Activated CD4-positive, alpha-beta T cell treated with anti-CD3 and anti-CD28 coated beads for 36 hours (primary cell): ENCODE measurements at regions not wholly inside any gene's neighbourhood (a gene's known extent, or its start where the extent isn't known, plus 50 kb on each side); places are given as distances from the start of the nearest gene placed in this dataset.
A peak's percentile ranks its signal among the peaks of the same experiment; 100 is the strongest.

Source experiments
- ATAC-seq: fragments of 200-7000 bp; cut with Tn5 transposase; one replicate; pipeline ENCODE4 v1.10.0; 2021; ENCODE audit warnings: mild to moderate bottlenecking, moderate library complexity
- CTCF ChIA-PET: fragments of 350-600 bp; sonication (Branson Sonifier 250); formaldehyde crosslinking; loops from one replicate; lab custom pipeline; 2021; ENCODE audit warnings: antibody characterized with exemption; lab: Charles Lee
- POLR2A ChIA-PET: fragments of 350-600 bp; sonication (Branson Sonifier 250); formaldehyde crosslinking; loops from one replicate; lab custom pipeline; 2021; ENCODE audit warnings: antibody characterized with exemption, inconsistent platforms; lab: Charles Lee
- DNase-seq: peaks from one replicate; pipeline ENCODE4 v3.0.0-alpha.2; 2020
- H3K27ac Mint-ChIP-seq: one replicate; pipeline ENCODE4 v1.8.0; 2021; ENCODE audit warnings: mixed read lengths
- H3K27me3 Mint-ChIP-seq: one replicate; pipeline ENCODE4 v1.8.0; 2021; ENCODE audit warnings: mixed read lengths
- H3K36me3 Mint-ChIP-seq: one replicate; pipeline ENCODE4 v1.8.0; 2021; ENCODE audit warnings: low read depth, mixed read lengths
- H3K4me1 Mint-ChIP-seq: one replicate; pipeline ENCODE4 v1.8.0; 2021; ENCODE audit warnings: mixed read lengths
- H3K4me3 Mint-ChIP-seq: one replicate; pipeline ENCODE4 v1.8.0; 2021; ENCODE audit warnings: mild to moderate bottlenecking, moderate library complexity, mixed read lengths
- H3K9me3 Mint-ChIP-seq: one replicate; pipeline ENCODE4 v1.8.0; 2021; ENCODE audit warnings: low read depth, mixed read lengths
- intact Hi-C, 2 experiments: fragments of 100-400 bp; cut with DNase I in 1 of 2; cut with micrococcal nuclease in 1 of 2; formaldehyde crosslinking; loops; one replicate each; pipeline versions ENCODE4 v1.14.2 to v1.15.1; 2022 to 2024; cut with DNase I, micrococcal nuclease

- intact Hi-C loops = no loop called here
- DNase-seq (no peak), ATAC-seq (no peak)
- H3K27me3 Mint-ChIP-seq = peaks cover 17% of the 10 kb centered on the region
- POLR2A ChIA-PET = interaction anchor here (0.9 kb wide), 1 partner anchor 31 kb away, joined by 3 read pairs; no protein-coding TSS in a partner anchor
- H3K9me3 Mint-ChIP-seq = peaks cover 3% of the 10 kb centered on the region
- no peaks in the 10 kb centered on the region for H3K4me1 Mint-ChIP-seq
- CTCF ChIA-PET = no interaction called here
- no peak overlapping the region for H3K27ac Mint-ChIP-seq
- no peak overlapping the region for H3K4me3 Mint-ChIP-seq
- no peaks in the 10 kb centered on the region for H3K36me3 Mint-ChIP-seq
These were observed 283.5 kb upstream of the PPP2R2D start for GRCh38 chr10:131617113-131617858.

DNA sequence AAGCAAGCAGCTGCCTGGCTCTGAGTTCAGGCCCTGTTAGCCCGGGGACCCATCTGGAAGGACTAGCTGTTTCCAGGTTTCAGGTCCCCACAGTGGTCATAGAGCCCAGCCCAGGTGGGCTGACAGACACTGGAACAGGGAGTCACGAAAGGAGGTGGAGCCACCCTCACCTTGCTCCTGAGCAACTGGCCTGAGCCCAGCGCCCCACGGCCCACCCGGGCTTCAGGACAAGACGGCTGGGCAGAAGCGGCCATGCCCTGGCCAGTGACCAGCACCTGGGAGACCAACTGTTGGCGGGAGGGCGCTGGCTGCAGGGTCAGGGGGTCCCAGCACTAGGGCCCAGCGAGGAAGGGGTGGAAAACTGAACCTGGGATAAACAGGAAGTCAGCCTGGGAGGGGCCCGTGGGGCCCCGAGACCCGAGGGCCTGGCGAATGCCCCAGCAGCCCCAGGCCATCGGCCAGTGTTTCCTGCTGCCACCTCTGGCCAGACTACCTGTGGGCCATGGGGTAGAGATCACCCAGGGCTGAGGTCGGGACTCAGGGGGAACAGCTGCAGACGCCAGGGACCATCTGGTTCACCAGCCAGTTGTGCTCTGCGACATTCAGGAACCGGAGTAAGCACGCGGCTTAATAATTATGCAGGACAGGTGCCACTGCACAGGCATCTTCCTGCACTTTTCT is 282.1 kb upstream of the PPP2R2D start:
- CTCF ChIA-PET = no interaction called here
- H3K9me3 Mint-ChIP-seq = peaks cover under 1% of the 10 kb centered on the region
- ATAC-seq (no peak), DNase-seq (no peak)
- H3K36me3 Mint-ChIP-seq = no peaks in the 10 kb centered on the region
- H3K27me3 Mint-ChIP-seq = peaks cover 16% of the 10 kb centered on the region
- H3K4me3 Mint-ChIP-seq = no peak overlapping the region
- intact Hi-C loops = no loop called here
- H3K27ac Mint-ChIP-seq = no peak overlapping the region
- POLR2A ChIA-PET = no interaction called here
- no peaks in the 10 kb centered on the region for H3K4me1 Mint-ChIP-seq

GRCh38 chr10:131620314-131620713 is 280.5 kb upstream of the PPP2R2D start:
- peaks cover 7% of the 10 kb centered on the region for H3K27me3 Mint-ChIP-seq
- H3K9me3 Mint-ChIP-seq = no peaks in the 10 kb centered on the region
- CTCF ChIA-PET = no interaction called here
- POLR2A ChIA-PET = no interaction called here
- H3K36me3 Mint-ChIP-seq = no peaks in the 10 kb centered on the region
- no peak overlapping the region for H3K4me3 Mint-ChIP-seq
- no peaks in the 10 kb centered on the region for H3K4me1 Mint-ChIP-seq
- no peak overlapping the region for H3K27ac Mint-ChIP-seq
- intact Hi-C loops = no loop called here
- ATAC-seq (no peak), DNase-seq (no peak)

GRCh38 chr10:131620904-131621303 is 279.9 kb upstream of the PPP2R2D start:
- ChIA-PET POLR2A (no interaction called here), CTCF (no interaction called here)
- ATAC-seq (no peak), DNase-seq (no peak)
- Mint-ChIP-seq H3K36me3 (no peaks in the 10 kb centered on the region), H3K27ac (no peak overlapping the region), H3K4me3 (no peak overlapping the region), H3K27me3 (peaks cover 3% of the 10 kb centered on the region), H3K9me3 (no peaks in the 10 kb centered on the region), H3K4me1 (no peaks in the 10 kb centered on the region)
- intact Hi-C loops = no loop called here

DNA sequence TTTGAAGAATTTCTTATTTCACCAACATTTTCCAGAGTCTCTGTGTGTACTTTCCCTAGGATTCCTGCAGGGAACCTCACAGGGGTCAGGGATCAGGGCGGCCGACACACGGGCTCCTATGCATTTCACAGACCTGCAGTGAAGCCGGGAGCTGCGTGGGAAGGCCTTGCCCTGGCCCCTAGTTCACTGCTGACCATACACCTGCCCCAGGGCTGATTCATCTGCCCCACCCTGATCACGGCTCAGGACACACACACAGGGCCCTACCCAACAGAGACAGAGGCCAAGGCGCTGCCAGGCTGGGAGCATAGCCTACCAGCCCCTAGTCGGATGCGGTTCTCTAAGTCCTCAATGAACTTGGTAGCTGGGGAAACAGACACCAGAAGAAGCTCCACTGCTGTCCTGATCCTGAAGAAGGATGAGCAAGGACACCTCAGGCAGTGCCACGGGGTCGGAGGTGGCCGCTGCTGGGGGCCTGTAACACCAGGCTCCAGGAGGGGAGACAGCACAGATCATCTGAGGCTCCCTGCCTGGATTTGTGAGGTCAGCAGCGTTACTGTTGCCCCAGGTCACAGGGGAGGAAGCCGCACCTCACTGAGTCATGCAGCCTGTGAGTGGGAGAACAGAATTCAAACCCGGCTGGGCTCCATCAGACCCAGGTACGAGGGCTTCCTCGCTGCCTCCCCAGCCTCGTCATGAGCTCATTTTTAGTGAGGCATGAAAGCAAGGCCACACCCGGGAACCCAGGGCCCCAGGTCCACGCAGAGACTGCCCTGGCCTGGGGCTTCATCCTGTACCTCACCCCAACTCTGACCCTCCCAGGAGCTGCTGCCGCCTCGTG is 278.8 kb upstream of the PPP2R2D start:
- Mint-ChIP-seq H3K36me3 (no peaks in the 10 kb centered on the region), H3K4me1 (no peaks in the 10 kb centered on the region), H3K27ac (no peak overlapping the region), H3K9me3 (no peaks in the 10 kb centered on the region), H3K4me3 (no peak overlapping the region), H3K27me3 (no peaks in the 10 kb centered on the region)
- ATAC-seq (no peak), DNase-seq (no peak)
- intact Hi-C loops = no loop called here
- POLR2A ChIA-PET = no interaction called here
- CTCF ChIA-PET = no interaction called here

DNA sequence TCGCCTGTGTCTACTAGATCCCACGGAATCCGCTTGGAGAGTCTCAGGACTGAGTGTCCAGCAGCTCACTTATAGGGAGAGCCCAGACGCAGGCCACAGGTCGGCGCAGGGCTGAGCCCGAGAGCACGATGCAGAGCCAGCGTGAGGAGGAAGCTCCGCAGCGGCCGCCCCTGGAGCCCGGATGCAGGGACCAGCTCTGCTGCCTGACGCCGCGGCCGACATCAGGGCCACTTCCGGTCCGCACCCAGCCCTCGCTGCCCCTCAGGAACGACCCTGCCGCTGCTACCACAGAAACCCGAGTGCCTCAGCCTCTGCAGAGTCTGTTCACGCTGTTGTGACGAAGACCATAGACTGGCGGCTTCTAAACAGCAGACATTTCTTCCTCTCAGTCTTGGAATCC is 275.8 kb upstream of the PPP2R2D start:
- CTCF ChIA-PET = no interaction called here
- Mint-ChIP-seq H3K27me3 (no peaks in the 10 kb centered on the region), H3K4me1 (no peaks in the 10 kb centered on the region), H3K4me3 (no peak overlapping the region), H3K36me3 (no peaks in the 10 kb centered on the region), H3K27ac (no peak overlapping the region), H3K9me3 (peaks cover 3% of the 10 kb centered on the region)
- DNase-seq = no peak
- ATAC-seq = no peak
- POLR2A ChIA-PET = no interaction called here
- intact Hi-C loops = no loop called here

DNA sequence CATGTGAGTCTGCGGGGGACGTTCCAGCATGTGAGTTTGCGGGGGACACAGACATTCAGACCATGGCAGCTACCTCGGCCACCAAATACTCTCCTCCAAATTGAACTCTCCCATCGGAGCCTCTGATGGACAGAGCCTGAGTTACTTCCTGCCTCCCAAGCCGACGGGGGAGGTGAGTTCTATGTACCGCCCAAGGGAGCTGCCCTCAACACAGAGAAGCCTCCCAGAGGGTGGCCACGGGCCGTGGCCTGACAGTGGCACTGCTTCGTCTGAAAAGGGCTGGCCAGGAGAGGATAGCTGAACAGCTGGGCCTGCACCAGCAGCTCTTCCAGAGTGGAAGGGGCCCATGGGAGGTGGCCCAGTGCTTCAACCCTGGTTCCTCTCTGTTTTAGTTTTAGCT is 274.5 kb upstream of the PPP2R2D start:
- no peaks in the 10 kb centered on the region for H3K36me3 Mint-ChIP-seq
- H3K27ac Mint-ChIP-seq = no peak overlapping the region
- no peaks in the 10 kb centered on the region for H3K27me3 Mint-ChIP-seq
- peaks cover 3% of the 10 kb centered on the region for H3K9me3 Mint-ChIP-seq
- H3K4me1 Mint-ChIP-seq = no peaks in the 10 kb centered on the region
- intact Hi-C loops = no loop called here
- ChIA-PET CTCF (interaction anchor here (0.6 to 0.9 kb wide), 2 partner anchors 172 to 180 kb away, joined by 3 read pairs; no protein-coding TSS in a partner anchor), POLR2A (no interaction called here)
- ATAC-seq = no peak
- no peak overlapping the region for H3K4me3 Mint-ChIP-seq
- no peak for DNase-seq

GRCh38 chr10:131629026-131629770 is 271.6 kb upstream of the PPP2R2D start:
- Mint-ChIP-seq H3K27ac (no peak overlapping the region), H3K36me3 (no peaks in the 10 kb centered on the region), H3K27me3 (no peaks in the 10 kb centered on the region), H3K4me1 (no peaks in the 10 kb centered on the region), H3K4me3 (no peak overlapping the region), H3K9me3 (peaks cover 3% of the 10 kb centered on the region)
- POLR2A ChIA-PET = no interaction called here
- CTCF ChIA-PET = no interaction called here
- DNase-seq = no peak
- intact Hi-C loops = no loop called here
- ATAC-seq = no peak

GRCh38 chr10:131630772-131631258 is 270.0 kb upstream of the PPP2R2D start:
- H3K4me1 Mint-ChIP-seq = no peaks in the 10 kb centered on the region
- DNase-seq (no peak), ATAC-seq (no peak)
- no peak overlapping the region for H3K27ac Mint-ChIP-seq
- no peaks in the 10 kb centered on the region for H3K36me3 Mint-ChIP-seq
- intact Hi-C loops = no loop called here
- ChIA-PET CTCF (no interaction called here), POLR2A (no interaction called here)
- H3K27me3 Mint-ChIP-seq = peaks cover 2% of the 10 kb centered on the region
- H3K4me3 Mint-ChIP-seq = no peak overlapping the region
- peaks cover 3% of the 10 kb centered on the region for H3K9me3 Mint-ChIP-seq

- POLR2A ChIA-PET = no interaction called here
- no peaks in the 10 kb centered on the region for H3K36me3 Mint-ChIP-seq
- no peaks in the 10 kb centered on the region for H3K4me1 Mint-ChIP-seq
- H3K4me3 Mint-ChIP-seq = no peak overlapping the region
- ATAC-seq (no peak), DNase-seq (no peak)
- intact Hi-C loops = no loop called here
- peaks cover 6% of the 10 kb centered on the region for H3K27me3 Mint-ChIP-seq
- peaks cover 3% of the 10 kb centered on the region for H3K9me3 Mint-ChIP-seq
- CTCF ChIA-PET = no interaction called here
- no peak overlapping the region for H3K27ac Mint-ChIP-seq
These were observed 269.2 kb upstream of the PPP2R2D start for GRCh38 chr10:131631619-131632018.

DNA sequence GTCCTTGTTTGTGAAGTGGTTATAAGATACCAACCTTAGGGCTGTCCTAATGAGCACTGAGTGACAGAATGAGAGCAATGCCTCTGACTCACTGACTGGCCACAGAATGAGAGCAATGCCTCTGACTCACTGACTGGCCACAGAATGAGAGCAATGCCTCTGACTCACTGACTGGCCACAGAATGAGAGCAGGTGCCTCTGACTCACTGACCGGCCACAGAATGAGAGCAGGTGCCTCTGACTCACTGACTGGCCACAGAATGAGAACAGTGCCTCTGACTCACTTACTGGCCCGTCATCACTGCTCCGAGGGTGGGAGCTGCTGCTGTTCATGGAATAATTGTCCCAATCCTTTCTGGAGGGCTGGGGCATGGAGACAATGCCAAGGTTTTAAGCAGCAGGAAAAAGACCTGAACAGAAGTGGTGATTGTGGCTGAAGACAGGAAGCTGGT is 265.2 kb upstream of the PPP2R2D start:
- H3K27me3 Mint-ChIP-seq = peaks cover 7% of the 10 kb centered on the region
- DNase-seq (peak; percentile 32), ATAC-seq (peak; percentile 26)
- no peaks in the 10 kb centered on the region for H3K36me3 Mint-ChIP-seq
- H3K4me1 Mint-ChIP-seq = no peaks in the 10 kb centered on the region
- peaks cover 5% of the 10 kb centered on the region for H3K9me3 Mint-ChIP-seq
- CTCF ChIA-PET = no interaction called here
- H3K27ac Mint-ChIP-seq = no peak overlapping the region
- no peak overlapping the region for H3K4me3 Mint-ChIP-seq
- POLR2A ChIA-PET = no interaction called here
- intact Hi-C loops = no loop called here
